Skeletal muscle cell (primary cell): ENCODE measurements at regions not wholly inside any gene's neighbourhood (a gene's known extent, or its start where the extent isn't known, plus 50 kb on each side); places are given as distances from the start of the nearest gene placed in this dataset.
"Not testable (repeated sequence)": the region's sequence is repeated elsewhere in the genome, so short reads cannot be mapped to it uniquely, and the experiment has no call there.

Experiments used
- DNase-seq: peaks from one replicate; pipeline ENCODE4 v3.0.0-alpha.2; 2010; ENCODE audit warnings: low read depth
- H3K4me3 ChIP-seq: 2 replicates; pipeline ENCODE4 v1.5.1; 2011; ENCODE audit warnings: low read depth, mild to moderate bottlenecking, control low read depth, low read length, moderate library complexity

GRCh38 chr6:27081188-27081587 lies 166.3 kb upstream of the PRSS16 start:
- no peak for DNase-seq
- H3K4me3 ChIP-seq: no peak overlapping the region

GRCh38 chr6:27081931-27082330 lies 165.6 kb upstream of the PRSS16 start:
- no peak overlapping the region for H3K4me3 ChIP-seq
- DNase-seq: no peak

DNA sequence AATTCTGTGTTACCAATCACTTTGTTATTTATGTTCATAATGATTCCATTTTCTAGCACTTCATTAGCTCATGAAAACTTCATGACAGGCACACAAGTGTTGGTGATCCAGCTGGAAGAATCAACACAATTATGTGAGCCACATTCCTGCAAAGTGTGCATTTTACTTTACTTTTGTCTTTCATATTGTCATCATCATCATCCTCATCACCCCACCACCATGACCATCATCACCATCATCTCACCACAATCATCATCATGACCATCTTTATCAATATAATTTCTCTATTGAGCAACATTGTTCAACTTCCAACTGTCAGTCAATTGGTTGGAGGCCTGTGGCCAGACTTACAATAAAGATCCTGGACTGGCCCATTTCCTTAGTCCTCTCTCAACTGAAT lies 159.4 kb upstream of the PRSS16 start:
- no peak overlapping the region for H3K4me3 ChIP-seq

DNA sequence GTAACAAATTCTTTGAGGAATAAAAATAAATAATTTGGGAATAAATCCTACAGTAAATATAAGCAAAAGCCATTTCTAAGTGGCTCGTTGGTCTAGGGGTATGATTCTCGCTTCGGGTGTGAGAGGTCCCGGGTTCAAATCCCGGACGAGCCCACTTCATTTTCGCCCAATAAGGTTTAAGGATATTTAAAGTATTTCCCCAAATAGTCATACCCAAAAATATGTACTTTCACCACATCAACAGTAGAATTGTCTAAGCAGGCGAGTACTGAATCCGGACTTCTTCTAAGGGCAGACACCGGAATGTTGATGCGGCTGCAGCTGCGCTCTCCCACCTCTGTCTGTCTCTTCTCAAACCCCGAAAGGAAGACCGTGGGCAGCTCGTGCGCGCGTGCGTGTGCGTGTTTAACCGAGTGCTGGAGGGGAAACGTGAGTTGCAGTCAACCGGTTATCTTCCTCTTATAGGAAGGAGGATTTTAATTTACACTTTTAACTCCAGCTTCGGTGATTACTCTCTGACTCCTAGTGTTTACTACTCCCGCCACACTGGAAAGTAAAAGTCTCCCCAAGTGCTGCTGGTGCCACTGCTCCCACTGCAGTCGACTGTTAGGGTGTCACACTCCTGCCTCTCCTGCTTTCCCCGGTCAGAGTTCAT lies 155.7 kb upstream of the PRSS16 start:
- peak overlapping the region; percentile 47 for H3K4me3 ChIP-seq
- peak; percentile 72 for DNase-seq

More for the DNA sequence above, 159.4 kb upstream of the PRSS16 start:
- DNase-seq: no peak

DNA sequence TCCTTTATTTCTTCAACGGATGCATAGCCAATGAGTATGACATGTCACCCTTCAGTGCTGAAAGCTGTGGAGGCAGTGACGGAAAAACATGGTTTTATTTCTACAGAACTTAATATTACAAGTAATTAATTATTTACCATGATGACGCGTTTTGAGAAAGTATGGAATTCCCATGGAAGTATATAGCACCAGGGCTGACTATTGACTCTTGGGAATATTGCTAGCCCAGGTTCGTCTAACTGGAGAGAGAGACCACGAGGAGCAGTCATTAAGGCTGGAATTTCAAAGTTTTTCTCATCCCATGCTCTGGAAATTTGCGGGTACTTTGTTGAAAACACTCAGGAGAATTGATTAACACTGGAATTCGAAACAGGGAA lies 155.2 kb upstream of the PRSS16 start:
- no peak for DNase-seq
- H3K4me3 ChIP-seq: peak overlapping the region; percentile 47

GRCh38 chr6:27095914-27096313 lies 151.6 kb upstream of the PRSS16 start:
- no peak overlapping the region for H3K4me3 ChIP-seq
- DNase-seq: no peak

- DNase-seq: peak; percentile 6
- H3K4me3 ChIP-seq: peak overlapping the region; percentile 65
Observed at GRCh38 chr6:27096834-27097511, 150.5 kb upstream of the PRSS16 start.

DNA sequence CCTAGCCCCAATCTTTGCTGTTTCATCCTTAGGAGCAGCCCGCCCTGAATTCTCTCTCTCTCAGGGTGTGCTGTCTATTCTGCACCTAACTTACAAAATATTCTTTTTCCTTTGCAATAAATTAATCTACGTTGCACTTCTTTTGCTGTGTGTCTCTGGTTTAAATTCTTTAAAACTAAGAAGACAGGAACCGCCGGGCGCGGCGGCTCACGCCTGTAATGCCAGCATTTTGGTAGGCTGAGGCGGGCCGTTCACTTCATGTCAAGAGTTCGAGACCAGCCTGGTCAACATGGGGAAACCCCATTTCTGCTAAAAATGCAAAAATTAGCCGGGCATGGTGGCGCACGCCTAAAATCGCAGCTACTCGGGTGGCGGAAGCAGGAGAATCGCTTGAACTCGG lies 148.5 kb upstream of the PRSS16 start:
- DNase-seq: no peak
- H3K4me3 ChIP-seq: no peak overlapping the region

DNA sequence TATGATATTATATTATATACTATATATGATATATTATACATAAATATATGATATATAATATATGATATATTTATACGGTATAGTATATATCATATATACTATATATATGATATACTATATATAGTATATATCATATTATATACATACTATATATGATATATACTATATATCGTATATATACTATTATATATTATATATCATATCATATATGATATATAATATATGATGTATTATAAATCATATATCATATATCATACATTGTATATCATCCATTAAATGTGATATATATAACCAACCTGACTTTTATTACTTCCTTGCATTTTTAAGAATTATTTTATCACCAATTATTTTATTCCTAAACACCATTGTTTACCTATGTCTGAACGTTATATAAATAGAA lies 146.6 kb upstream of the PRSS16 start:
- DNase-seq: no peak
- H3K4me3 ChIP-seq: no peak overlapping the region

- no peak for DNase-seq
- H3K4me3 ChIP-seq: no peak overlapping the region
Observed at GRCh38 chr6:27101824-27102223, 145.7 kb upstream of the PRSS16 start.

DNA sequence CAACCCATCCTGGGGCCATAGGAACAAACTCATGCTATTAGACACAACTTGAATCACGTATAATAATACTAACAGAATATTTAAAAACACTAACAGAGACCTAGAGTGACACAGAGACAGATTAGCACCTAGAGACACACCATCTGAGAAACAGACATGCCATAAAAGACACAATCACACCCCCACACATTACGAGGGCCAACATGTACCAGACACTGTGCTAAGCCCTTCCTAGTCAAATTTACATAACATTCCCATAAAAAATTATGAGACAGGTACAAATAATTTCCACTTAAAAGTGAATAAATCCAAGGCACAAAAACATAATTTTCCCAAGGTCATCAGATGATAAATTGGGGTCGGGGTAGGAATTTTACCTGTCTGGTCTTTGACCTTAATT lies 141.1 kb upstream of the PRSS16 start:
- no peak for DNase-seq
- no peak overlapping the region for H3K4me3 ChIP-seq

- no peak overlapping the region for H3K4me3 ChIP-seq
- no peak for DNase-seq
Observed at GRCh38 chr6:27111743-27112142, 135.8 kb upstream of the PRSS16 start.

- H3K4me3 ChIP-seq: no peak overlapping the region
- no peak for DNase-seq
Observed at GRCh38 chr6:27112974-27113373, 134.5 kb upstream of the PRSS16 start.

DNA sequence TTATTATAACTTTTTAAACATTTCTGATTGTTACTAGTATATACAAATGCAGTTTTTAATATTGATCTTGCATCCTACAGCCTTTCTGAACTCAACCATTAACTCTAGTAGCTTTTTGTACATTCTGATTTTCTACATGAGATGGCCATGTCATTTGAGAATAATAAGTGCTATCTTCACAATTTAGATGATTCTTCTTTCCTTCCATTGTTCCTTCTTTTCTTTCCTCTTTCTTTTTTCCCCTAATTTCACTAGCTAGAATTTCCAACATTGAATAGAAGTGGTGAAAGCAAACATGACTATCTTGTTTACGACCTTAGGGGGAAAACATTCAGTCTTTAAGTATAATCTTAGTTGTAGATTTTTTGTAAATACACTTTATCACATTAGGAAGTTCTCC lies 128.2 kb upstream of the PRSS16 start:
- no peak for DNase-seq

GRCh38 chr6:27119761-27120160 lies 127.7 kb upstream of the PRSS16 start:
- no peak overlapping the region for H3K4me3 ChIP-seq
- no peak for DNase-seq

More for the DNA sequence above, 128.2 kb upstream of the PRSS16 start:
- H3K4me3 ChIP-seq: no peak overlapping the region

- DNase-seq: no peak
- no peak overlapping the region for H3K4me3 ChIP-seq
Observed at GRCh38 chr6:27121640-27122039, 125.9 kb upstream of the PRSS16 start.

DNA sequence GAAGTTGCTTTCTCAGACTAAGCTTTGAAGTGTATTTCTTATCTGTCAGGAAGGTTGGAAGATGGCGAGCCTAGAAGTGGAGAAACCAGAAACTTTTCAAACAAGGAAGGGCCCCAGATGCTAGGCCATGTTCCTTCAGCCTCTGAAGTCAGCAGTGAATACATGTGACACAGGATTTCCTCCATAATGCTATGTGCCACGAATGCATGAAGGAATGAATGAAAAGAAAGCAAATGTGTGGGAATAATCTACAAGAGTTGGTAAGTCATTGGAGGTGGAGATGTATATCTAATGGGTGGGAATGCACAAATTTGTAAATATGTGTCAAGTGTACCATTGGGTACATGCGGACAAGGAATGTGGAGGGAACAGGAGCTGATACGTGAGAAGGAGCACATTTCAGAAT lies 123.2 kb upstream of the PRSS16 start:
- no peak for DNase-seq
- no peak overlapping the region for H3K4me3 ChIP-seq

DNA sequence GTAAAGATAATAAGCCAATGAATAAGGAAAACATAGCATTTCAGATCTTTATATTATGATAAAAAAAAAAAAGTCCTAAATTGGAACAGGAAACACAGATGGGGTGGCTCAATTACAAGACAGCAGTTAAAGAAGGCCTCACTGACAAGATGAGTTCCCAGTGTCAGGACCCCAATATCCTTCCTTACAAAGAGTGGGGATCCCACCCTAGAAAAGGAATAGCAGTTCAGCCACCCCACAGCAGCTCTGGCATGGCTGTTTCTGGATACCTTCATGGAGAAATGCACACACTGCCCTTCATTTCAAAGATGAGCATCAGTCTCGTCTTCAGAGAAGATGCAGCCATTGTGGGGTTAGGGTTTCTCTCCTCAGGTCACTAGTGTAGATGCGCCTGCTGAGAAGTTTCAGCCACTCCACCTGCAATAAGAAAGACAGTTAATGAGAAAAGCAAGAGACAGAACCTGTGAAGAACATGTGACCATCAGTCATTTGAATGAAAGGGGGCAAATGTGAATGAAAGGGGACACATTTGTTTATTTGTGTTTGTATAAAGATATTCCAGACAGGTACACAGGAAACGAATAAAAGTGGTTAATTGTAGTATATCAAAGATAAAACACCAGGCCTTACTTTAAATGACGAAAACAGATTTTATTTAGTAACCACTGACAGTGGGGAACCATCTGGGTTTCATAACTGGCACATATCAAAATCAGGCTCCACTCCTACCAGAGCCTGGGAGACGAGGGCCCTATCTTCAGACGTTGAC lies 121.3 kb upstream of the PRSS16 start:
- no peak overlapping the region for H3K4me3 ChIP-seq
- no peak for DNase-seq

DNA sequence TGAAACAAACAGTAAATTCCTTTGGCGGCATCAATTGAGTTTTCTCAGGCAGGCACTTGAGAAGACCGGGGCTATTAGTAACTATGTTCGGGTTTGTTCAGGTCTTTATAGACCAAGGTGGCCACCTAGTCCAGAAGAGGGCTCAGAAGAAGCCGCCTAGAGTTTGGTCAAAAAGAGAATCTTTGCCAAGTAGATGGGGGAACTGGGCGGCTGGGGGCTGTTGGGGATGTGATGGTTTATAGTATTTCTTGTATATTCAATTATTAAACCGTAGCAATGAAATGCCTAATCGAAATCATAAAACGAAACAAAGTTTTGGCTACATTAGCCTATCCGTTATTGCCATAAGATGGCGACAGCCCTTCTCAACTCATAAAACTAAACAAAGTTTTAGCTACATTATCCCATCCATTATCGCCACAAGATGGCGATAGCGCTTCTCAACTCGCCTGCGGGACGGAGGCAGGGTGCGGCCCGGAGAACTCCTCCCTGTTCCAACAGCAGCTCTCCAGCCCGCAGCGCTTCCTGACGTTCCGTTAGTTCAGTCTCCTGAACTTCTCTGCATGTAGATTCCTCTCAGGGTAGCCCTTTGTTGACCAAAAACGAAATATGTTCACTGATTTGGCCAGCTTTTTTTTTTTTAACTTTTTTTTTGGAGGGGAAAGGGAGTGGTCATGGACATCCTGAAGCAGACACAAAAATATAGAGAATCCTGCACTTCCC lies 120.5 kb upstream of the PRSS16 start:
- H3K4me3 ChIP-seq: peak overlapping the region; percentile 45
- DNase-seq: peak; percentile 60

- not testable (repeated sequence) for H3K4me3 ChIP-seq, DNase-seq
Observed at GRCh38 chr6:27127874-27128273, 119.6 kb upstream of the PRSS16 start.
